Peyer's patch (tissue), 4 donors: ENCODE measurements at regions not wholly inside any gene's neighbourhood (a gene's known extent, or its start where the extent isn't known, plus 50 kb on each side); places are given as distances from the start of the nearest gene placed in this dataset.
A peak's percentile ranks its signal among the peaks of the same experiment; 100 is the strongest.

ENCODE experiments used
- DNase-seq, 3 donors: peaks; one replicate each; pipeline ENCODE4 v3.0.0-alpha.2; 2017 to 2019
- H3K27ac ChIP-seq, 4 donors: fragments of 200-600 bp; sonication (generic); one replicate each; pipeline ENCODE4 v1.5.1; 2016 to 2019
- H3K27me3 ChIP-seq, 2 donors: fragments of 200-600 bp; sonication (generic); one replicate each; pipeline ENCODE4 v1.5.1; 2019
- H3K36me3 ChIP-seq, 3 donors: fragments of 200-600 bp; sonication (generic); one replicate each; pipeline ENCODE4 v1.5.1; 2016 to 2019
- H3K4me1 ChIP-seq, 4 donors: fragments of 200-600 bp; sonication (generic); one replicate each; pipeline ENCODE4 v1.5.1; 2016 to 2019
- H3K4me3 ChIP-seq, 4 donors: fragments of 200-600 bp; sonication (generic); 1 replicate in 3 of 4; 2 replicates in 1 of 4; pipeline ENCODE4 v1.5.1; 2016 to 2019; ENCODE audit warnings: mild to moderate bottlenecking in 1 of 4
- H3K9me3 ChIP-seq, 4 donors: fragments of 200-600 bp; sonication (generic); one replicate each; pipeline ENCODE4 v1.5.1; 2016 to 2019; ENCODE audit warnings: mild to moderate bottlenecking in 1 of 4
- CTCF ChIP-seq, 6 experiments: fragments of 450-650 bp in 4 of 6; fragments of 200-600 bp in 2 of 6; sonication (generic) in 1 of 6; IDR thresholded peaks; one replicate each; pipeline ENCODE4 v1.5.1; 2017 to 2019; ENCODE audit warnings: antibody characterized with exemption in 6 of 6, mild to moderate bottlenecking in 3 of 6, moderate library complexity in 1 of 6
- POLR2A ChIP-seq, 2 donors: fragments of 450-650 bp; IDR thresholded peaks; one replicate each; pipeline ENCODE4 v1.5.1; 2017; ENCODE audit warnings: antibody characterized with exemption in 2 of 2, mild to moderate bottlenecking in 2 of 2, moderate library complexity in 2 of 2

GRCh38 chr10:4514445-4515108, 311.4 kb upstream of the AKR1E2 start:
- H3K36me3 ChIP-seq: no peaks in the 10 kb centered on the region
- H3K9me3 ChIP-seq: no peaks in the 10 kb centered on the region
- DNase-seq: peak in 2 of 3 donors; percentile 40 to 67
- peak overlapping the region in 3 of 4 donors; percentile 29 to 49 (median 32) for H3K27ac ChIP-seq
- H3K4me1 ChIP-seq: no peaks in the 10 kb centered on the region
- no peaks in the 10 kb centered on the region for H3K27me3 ChIP-seq
- peak overlapping the region in 1 of 4 donors; percentile 23 for H3K4me3 ChIP-seq
- TF ChIP-seq POLR2A (IDR thresholded peaks at IDR 0.05) (no peak), CTCF (IDR thresholded peaks at IDR 0.05) (no peak)

DNA sequence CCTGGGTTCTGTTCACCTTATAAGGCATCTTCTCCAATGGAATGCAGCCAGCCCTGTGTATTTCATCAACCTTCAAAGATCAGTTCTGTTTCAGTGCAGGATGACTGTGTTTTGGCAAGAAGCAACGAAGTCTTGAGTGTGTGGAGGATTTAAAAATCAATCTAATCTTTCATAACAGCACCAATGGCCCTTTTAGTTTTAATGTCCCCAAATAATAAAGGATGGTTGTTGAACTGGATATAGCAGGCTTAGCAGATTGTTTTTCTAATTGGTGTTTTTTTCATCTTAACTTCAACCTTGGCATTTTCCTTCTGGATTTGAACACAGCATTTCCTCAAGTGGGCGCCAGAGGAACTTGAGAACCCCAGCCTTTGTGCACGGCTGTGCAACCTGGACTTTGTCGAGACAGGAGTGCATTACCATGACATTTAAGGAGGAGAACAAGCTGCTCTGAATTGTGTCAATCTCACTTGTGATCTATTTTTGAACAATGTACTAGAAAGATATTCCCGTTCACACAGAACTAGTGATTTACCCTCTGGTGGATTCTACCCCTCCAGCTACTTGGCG, 313.3 kb upstream of the AKR1E2 start:
- Histone ChIP-seq H3K4me3 (no peak overlapping the region), H3K27ac (no peak overlapping the region), H3K36me3 (no peaks in the 10 kb centered on the region), H3K9me3 (no peaks in the 10 kb centered on the region), H3K27me3 (no peaks in the 10 kb centered on the region), H3K4me1 (no peaks in the 10 kb centered on the region)
- DNase-seq: peak in 1 of 3 donors; percentile 59
- TF ChIP-seq POLR2A (IDR thresholded peaks at IDR 0.05): no peak
- peak in 3 of 6 experiments; percentile 48 to 54 (median 53) for TF ChIP-seq CTCF (IDR thresholded peaks at IDR 0.05)

DNA sequence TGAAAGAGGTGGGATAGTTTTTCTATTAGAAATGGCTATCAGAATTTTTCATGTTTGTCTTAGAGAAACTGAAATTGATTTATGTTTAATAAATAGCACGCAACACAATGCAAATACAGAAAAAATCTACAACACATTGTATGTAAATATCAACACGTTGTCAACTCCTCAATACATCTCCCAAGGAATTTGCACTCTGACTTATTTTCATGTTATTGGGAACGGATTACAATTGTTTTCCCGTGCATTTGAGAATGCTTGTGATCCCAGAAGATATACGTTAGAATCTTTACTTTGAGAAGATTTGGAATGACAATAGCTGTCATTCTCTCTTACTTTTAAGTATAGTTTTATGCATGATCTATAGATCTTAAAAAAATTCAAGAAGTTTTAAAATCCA, 313.8 kb upstream of the AKR1E2 start:
- Histone ChIP-seq H3K27ac (no peak overlapping the region), H3K27me3 (no peaks in the 10 kb centered on the region), H3K9me3 (no peaks in the 10 kb centered on the region), H3K36me3 (no peaks in the 10 kb centered on the region), H3K4me1 (no peaks in the 10 kb centered on the region), H3K4me3 (no peak overlapping the region)
- DNase-seq: no peak
- no peak for TF ChIP-seq POLR2A (IDR thresholded peaks at IDR 0.05)
- no peak for TF ChIP-seq CTCF (IDR thresholded peaks at IDR 0.05)

DNA sequence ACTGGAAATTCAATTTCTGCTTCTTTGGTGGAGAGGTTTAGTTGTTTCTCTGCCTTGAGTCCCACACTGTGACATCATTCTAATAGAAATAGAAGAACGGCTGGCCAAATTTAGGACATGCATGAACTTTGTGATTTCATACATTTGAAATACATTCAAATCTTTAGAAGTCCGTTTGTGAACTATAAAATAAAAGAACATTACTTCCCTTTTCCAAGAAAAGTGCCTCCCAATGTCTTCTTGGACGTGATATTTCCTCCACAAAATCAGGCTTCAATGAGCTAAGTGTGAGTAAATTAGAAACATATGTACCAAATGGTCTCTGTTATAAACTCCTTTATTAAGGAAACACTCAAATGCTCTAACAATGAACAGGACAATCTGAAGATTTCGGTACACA, 314.5 kb upstream of the AKR1E2 start:
- no peaks in the 10 kb centered on the region for H3K9me3 ChIP-seq
- no peak overlapping the region for H3K27ac ChIP-seq
- no peaks in the 10 kb centered on the region for H3K4me1 ChIP-seq
- no peaks in the 10 kb centered on the region for H3K27me3 ChIP-seq
- H3K4me3 ChIP-seq: no peak overlapping the region
- no peak for DNase-seq
- no peak for TF ChIP-seq CTCF (IDR thresholded peaks at IDR 0.05)
- TF ChIP-seq POLR2A (IDR thresholded peaks at IDR 0.05): no peak
- H3K36me3 ChIP-seq: no peaks in the 10 kb centered on the region

DNA sequence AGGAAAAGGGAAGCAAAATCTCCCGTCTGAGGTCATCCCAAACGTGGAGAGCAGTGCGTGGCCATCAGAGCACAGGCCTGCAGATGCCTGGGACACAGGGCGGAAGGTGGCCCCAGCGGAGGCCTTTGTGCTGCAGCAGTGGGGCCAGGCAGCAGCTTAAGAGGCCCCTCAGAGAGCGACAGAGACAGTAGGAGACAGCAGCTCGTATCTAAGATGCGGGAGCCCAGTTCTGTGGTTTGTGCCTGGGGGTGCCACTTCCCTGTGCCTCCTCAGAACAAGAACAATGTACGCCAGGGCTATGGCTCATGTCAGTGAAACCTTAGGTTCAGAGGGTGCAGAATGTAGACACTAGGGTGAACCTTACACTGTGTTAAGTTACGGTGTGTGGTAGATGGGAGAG, 316.6 kb upstream of the AKR1E2 start:
- H3K36me3 ChIP-seq: no peaks in the 10 kb centered on the region
- TF ChIP-seq POLR2A (IDR thresholded peaks at IDR 0.05) (no peak), CTCF (IDR thresholded peaks at IDR 0.05) (no peak)
- H3K27me3 ChIP-seq: no peaks in the 10 kb centered on the region
- no peak overlapping the region for H3K4me3 ChIP-seq
- H3K9me3 ChIP-seq: no peaks in the 10 kb centered on the region
- DNase-seq: no peak
- no peak overlapping the region for H3K27ac ChIP-seq
- H3K4me1 ChIP-seq: no peaks in the 10 kb centered on the region
